ENCODE measurements at regions not wholly inside any gene's neighbourhood (a gene's known extent, or its start where the extent isn't known, plus 50 kb on each side); places are given as distances from the start of the nearest gene placed in this dataset.

GRCh38 chr3:18531662-18532061, 106.5 kb upstream of the SATB1 start:
- H3K4me3 ChIP-seq (replicated peaks in 1 of 3; ENCODE audit: low read depth in 2 of 3, low read length in 3 of 3) = no peak overlapping the region
- H3K79me2 ChIP-seq (ENCODE audit: insufficient read depth, low read length) = no peaks in the 10 kb centered on the region
- no peak overlapping the region for H3K27ac ChIP-seq (ENCODE audit: low read depth in 1 of 2, low read length in 2 of 2)
- intact Hi-C loops (cut with micrococcal nuclease) = no loop called here
- TF ChIP-seq, protein P1, sequence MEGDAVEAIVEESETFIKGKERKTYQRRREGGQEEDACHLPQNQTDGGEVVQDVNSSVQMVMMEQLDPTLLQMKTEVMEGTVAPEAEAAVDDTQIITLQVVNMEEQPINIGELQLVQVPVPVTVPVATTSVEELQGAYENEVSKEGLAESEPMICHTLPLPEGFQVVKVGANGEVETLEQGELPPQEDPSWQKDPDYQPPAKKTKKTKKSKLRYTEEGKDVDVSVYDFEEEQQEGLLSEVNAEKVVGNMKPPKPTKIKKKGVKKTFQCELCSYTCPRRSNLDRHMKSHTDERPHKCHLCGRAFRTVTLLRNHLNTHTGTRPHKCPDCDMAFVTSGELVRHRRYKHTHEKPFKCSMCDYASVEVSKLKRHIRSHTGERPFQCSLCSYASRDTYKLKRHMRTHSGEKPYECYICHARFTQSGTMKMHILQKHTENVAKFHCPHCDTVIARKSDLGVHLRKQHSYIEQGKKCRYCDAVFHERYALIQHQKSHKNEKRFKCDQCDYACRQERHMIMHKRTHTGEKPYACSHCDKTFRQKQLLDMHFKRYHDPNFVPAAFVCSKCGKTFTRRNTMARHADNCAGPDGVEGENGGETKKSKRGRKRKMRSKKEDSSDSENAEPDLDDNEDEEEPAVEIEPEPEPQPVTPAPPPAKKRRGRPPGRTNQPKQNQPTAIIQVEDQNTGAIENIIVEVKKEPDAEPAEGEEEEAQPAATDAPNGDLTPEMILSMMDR (IDR thresholded peaks at IDR 0.05) = no peak
- no peaks in the 10 kb centered on the region for H3K9me3 ChIP-seq (replicated peaks in 1 of 2; ENCODE audit: control insufficient read depth in 1 of 2, insufficient read depth in 1 of 2, low read length in 2 of 2)
- H3K9me3 Mint-ChIP-seq = peaks cover 0 to 1% (median 0%) of the 10 kb centered on the region in 7 donors
- H3K27me3 Mint-ChIP-seq (ENCODE audit: low read depth in 3 of 3) = no peaks in the 10 kb centered on the region
- WGBS (ENCODE audit: insufficient coverage) = no CpG with 5 or more reads among the region's 1 CpG
- H3K4me1 ChIP-seq (ENCODE audit: control insufficient read depth in 1 of 2, insufficient read depth in 2 of 2, low read length in 2 of 2) = no peaks in the 10 kb centered on the region
- no peaks in the 10 kb centered on the region for H3K4me1 Mint-ChIP-seq
- H2AFZ ChIP-seq (ENCODE audit: insufficient read depth, low read depth, low read length, poor library complexity, severe bottlenecking) = no peak overlapping the region
- no peak for DNase-seq
- H3K4me2 ChIP-seq (replicated peaks; ENCODE audit: extremely low read depth, low read length, poor library complexity, severe bottlenecking) = no peak overlapping the region
- H4K20me1 ChIP-seq (ENCODE audit: insufficient read depth, low read length) = no peaks in the 10 kb centered on the region
- H3K9ac ChIP-seq (ENCODE audit: insufficient read depth, low read length, poor library complexity, severe bottlenecking) = no peak overlapping the region
- no peaks in the 10 kb centered on the region for H3K27me3 ChIP-seq (ENCODE audit: control insufficient read depth in 2 of 2, insufficient read depth in 2 of 2, low read length in 2 of 2)
- no peaks in the 10 kb centered on the region for H3K36me3 ChIP-seq (replicated peaks in 1 of 2; ENCODE audit: control insufficient read depth in 1 of 2, insufficient read depth in 2 of 2, low read length in 2 of 2)
- H3K4me3 Mint-ChIP-seq = no peak overlapping the region
- no peak overlapping the region for H3K27ac Mint-ChIP-seq
- no peaks in the 10 kb centered on the region for H3K36me3 Mint-ChIP-seq

GRCh38 chr3:18529631-18530030, 104.5 kb upstream of the SATB1 start:
- H3K4me3 Mint-ChIP-seq = no peak overlapping the region
- Histone ChIP-seq H2AFZ (ENCODE audit: insufficient read depth, low read depth, low read length, poor library complexity, severe bottlenecking) (no peak overlapping the region), H3K4me1 (ENCODE audit: control insufficient read depth in 1 of 2, insufficient read depth in 2 of 2, low read length in 2 of 2) (no peaks in the 10 kb centered on the region), H3K9ac (ENCODE audit: insufficient read depth, low read length, poor library complexity, severe bottlenecking) (no peak overlapping the region), H3K36me3 (replicated peaks in 1 of 2; ENCODE audit: control insufficient read depth in 1 of 2, insufficient read depth in 2 of 2, low read length in 2 of 2) (no peaks in the 10 kb centered on the region), H3K4me3 (replicated peaks in 1 of 3; ENCODE audit: low read depth in 2 of 3, low read length in 3 of 3) (no peak overlapping the region), H3K27me3 (ENCODE audit: control insufficient read depth in 2 of 2, insufficient read depth in 2 of 2, low read length in 2 of 2) (no peaks in the 10 kb centered on the region), H3K4me2 (replicated peaks; ENCODE audit: extremely low read depth, low read length, poor library complexity, severe bottlenecking) (no peak overlapping the region), H3K27ac (ENCODE audit: low read depth in 1 of 2, low read length in 2 of 2) (no peak overlapping the region), H3K9me3 (replicated peaks in 1 of 2; ENCODE audit: control insufficient read depth in 1 of 2, insufficient read depth in 1 of 2, low read length in 2 of 2) (no peaks in the 10 kb centered on the region), H4K20me1 (ENCODE audit: insufficient read depth, low read length) (no peaks in the 10 kb centered on the region), H3K79me2 (ENCODE audit: insufficient read depth, low read length) (no peaks in the 10 kb centered on the region)
- no peak overlapping the region for H3K27ac Mint-ChIP-seq
- H3K36me3 Mint-ChIP-seq = no peaks in the 10 kb centered on the region
- intact Hi-C loops (cut with micrococcal nuclease) = no loop called here
- TF ChIP-seq, protein P1 (IDR thresholded peaks at IDR 0.05) = no peak
- no peaks in the 10 kb centered on the region for H3K4me1 Mint-ChIP-seq
- WGBS (ENCODE audit: insufficient coverage) = 100% methylated on average over 1 of the region's 1 CpG
- H3K27me3 Mint-ChIP-seq (ENCODE audit: low read depth in 3 of 3) = peaks cover 0 to 2% (median 0%) of the 10 kb centered on the region in 3 donors
- H3K9me3 Mint-ChIP-seq = peaks cover 3 to 11% (median 6%) of the 10 kb centered on the region in 7 donors
- no peak for DNase-seq
